GM10248 (cell line): ENCODE measurements at regions not wholly inside any gene's neighbourhood (a gene's known extent, or its start where the extent isn't known, plus 50 kb on each side); places are given as distances from the start of the nearest gene placed in this dataset.

ENCODE experiments used
- CTCF ChIA-PET: fragments of 300-600 bp; sonication (Branson Sonifier 250); formaldehyde crosslinking; extraction: SDS; loops from one replicate; lab custom pipeline; 2021; ENCODE audit warnings: antibody characterized with exemption; lab: Yijun Ruan, JAX
- POLR2A ChIA-PET: fragments of 350-650 bp; sonication (Branson Sonifier 250); formaldehyde crosslinking; extraction: SDS; loops from one replicate; lab custom pipeline; 2020; ENCODE audit warnings: antibody characterized with exemption; lab: Yijun Ruan, JAX
- DNase-seq: peaks from one replicate; pipeline ENCODE4 v3.0.0; 2012; ENCODE audit errors: extremely low spot score
- TF ChIP-seq, protein P1 (sequence below): IDR thresholded peaks from 2 replicates; pipeline ENCODE4 v1.5.1; 2012; ENCODE audit warnings: mild to moderate bottlenecking, low read depth; ENCODE audit errors: extremely low read depth, missing control alignments, control extremely low read depth

DNA sequence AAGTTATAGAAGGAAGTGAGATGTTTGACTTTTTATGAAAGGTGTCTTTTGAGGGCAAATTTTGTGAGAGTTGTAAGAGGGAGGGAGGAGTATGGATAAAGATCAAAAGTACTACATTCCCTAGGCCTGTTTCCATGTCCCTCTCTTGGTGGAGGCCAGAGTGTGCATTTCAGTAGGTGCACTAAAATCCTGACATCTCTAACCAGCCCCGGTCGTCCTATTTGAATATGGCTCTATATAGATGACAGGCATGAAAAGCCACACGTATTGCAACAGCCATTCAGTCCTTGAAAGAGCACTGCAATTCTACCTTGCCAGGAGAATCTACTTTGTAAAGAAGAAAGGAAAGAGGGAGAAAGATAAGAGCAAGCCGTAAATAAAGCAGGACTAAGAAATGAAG lies 510.1 kb downstream of the IRS2 start:
- no peak for DNase-seq
- ChIA-PET POLR2A (no interaction called here), CTCF (no interaction called here)
- TF ChIP-seq, protein P1, sequence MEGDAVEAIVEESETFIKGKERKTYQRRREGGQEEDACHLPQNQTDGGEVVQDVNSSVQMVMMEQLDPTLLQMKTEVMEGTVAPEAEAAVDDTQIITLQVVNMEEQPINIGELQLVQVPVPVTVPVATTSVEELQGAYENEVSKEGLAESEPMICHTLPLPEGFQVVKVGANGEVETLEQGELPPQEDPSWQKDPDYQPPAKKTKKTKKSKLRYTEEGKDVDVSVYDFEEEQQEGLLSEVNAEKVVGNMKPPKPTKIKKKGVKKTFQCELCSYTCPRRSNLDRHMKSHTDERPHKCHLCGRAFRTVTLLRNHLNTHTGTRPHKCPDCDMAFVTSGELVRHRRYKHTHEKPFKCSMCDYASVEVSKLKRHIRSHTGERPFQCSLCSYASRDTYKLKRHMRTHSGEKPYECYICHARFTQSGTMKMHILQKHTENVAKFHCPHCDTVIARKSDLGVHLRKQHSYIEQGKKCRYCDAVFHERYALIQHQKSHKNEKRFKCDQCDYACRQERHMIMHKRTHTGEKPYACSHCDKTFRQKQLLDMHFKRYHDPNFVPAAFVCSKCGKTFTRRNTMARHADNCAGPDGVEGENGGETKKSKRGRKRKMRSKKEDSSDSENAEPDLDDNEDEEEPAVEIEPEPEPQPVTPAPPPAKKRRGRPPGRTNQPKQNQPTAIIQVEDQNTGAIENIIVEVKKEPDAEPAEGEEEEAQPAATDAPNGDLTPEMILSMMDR = no peak

DNA sequence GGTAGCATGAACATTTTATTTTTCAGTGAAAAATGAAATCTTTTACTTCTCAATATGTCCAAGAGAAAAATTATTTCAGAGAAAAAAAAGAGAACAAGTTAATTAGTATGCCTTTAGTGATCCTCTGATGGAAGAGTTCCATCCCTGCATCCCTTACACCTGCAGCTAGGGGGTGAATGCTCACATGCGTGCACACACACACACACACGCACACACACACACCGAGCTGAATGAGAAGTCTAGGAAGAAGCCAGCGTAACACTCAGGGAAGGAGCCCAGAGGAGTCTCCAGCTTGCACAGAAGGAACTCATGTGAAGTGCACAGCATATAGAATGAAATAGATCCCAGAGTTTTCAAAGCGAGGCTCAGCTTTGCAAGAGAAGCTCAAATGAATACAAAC lies 510.5 kb downstream of the IRS2 start:
- DNase-seq = no peak
- ChIA-PET CTCF (no interaction called here), POLR2A (interaction anchor here (0.5 kb wide), 1 partner anchor 139 kb away, joined by 4 read pairs; no protein-coding TSS in a partner anchor)
- TF ChIP-seq, protein P1 = no peak

DNA sequence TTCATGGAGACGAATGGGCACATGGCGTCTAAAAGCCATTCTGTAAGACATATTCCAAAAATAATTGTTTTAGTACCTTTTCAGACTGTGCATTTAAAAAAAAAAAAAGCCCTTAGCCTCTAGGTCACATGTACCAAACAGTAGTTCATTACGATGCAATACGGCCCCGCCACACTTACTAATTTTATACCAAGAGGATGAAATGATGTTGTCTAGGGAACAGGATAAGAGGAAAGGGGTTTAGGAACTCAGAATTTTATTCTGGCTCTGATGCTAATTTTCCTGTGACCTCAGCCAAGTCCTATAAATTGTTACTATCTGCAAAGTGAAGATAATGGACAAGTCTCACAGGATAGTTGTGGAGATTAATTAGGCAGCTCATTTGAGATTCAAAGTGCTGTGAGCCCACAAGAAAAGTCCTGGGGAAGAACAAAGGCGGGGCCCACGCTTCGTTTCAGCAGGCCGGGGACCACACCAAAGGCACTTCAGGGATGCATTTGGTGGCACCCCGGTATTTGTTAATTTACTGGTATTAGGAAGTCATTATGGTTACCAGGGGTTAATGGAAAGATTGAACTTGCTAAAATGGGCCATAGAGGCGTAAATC lies 511.1 kb downstream of the IRS2 start:
- ChIA-PET POLR2A (interaction anchor here (0.5 kb wide), 1 partner anchor 139 kb away, joined by 4 read pairs; no protein-coding TSS in a partner anchor), CTCF (interaction anchor here (1.2 kb wide), 1 partner anchor 27 kb away, joined by 3 read pairs; no protein-coding TSS in a partner anchor)
- TF ChIP-seq, protein P1 = no peak
- DNase-seq = no peak

DNA sequence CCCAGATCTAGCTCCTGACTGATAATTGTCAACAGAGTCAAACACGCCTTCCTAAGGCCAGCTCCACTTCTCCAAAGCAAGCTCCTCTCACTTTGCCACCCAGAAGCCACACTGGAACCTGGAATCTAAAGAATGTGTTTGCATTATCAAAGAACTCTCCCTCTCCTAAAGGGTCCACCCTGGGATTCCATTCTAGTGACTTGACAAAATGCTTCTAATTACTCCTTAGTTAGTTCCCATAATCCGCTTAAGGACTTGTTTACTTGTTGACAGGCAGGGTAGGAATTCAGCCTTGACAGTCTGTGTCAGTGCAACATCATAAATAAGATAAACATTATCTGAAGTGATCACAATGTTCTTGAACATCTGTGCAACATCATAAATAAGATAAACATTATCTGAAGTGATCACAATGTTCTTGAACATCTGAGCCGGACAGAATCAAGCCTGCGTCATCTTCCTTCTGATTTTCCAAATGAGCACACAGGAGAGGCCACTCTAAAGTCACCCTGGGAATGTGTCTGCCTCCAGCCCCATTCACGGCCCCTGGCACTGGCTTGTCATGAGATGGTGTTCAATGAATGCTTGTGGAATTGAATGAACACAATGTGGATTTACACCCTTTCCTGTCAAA lies 512.1 kb downstream of the IRS2 start:
- POLR2A ChIA-PET = no interaction called here
- DNase-seq = no peak
- CTCF ChIA-PET = interaction anchor here (1.2 kb wide), 1 partner anchor 28 kb away, joined by 3 read pairs; no protein-coding TSS in a partner anchor
- TF ChIP-seq, protein P1 = no peak

DNA sequence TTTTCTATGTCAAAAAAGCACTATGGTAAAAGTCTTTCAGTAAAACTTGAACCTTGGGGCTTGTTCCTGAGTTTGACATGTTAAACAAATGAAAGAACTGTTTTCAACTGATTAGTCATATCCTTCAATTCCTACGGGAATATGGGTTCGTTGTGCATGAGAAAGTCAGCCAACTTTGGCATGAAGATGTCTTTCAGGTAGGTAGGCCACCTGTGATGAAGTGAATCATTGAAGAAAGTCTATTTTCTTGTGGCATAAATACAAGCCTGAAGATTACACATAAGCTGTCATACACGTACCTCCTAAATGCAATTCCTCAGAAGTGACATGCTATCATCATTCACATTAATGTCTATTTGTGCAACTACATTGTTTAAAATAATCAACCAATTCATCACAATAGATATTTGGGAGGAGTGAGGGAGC lies 513.0 kb downstream of the IRS2 start:
- POLR2A ChIA-PET = no interaction called here
- CTCF ChIA-PET = interaction anchor here (0.7 to 1.0 kb wide), 2 partner anchors 23 to 28 kb away, joined by 3 read pairs; no protein-coding TSS in a partner anchor
- TF ChIP-seq, protein P1 = no peak
- no peak for DNase-seq

DNA sequence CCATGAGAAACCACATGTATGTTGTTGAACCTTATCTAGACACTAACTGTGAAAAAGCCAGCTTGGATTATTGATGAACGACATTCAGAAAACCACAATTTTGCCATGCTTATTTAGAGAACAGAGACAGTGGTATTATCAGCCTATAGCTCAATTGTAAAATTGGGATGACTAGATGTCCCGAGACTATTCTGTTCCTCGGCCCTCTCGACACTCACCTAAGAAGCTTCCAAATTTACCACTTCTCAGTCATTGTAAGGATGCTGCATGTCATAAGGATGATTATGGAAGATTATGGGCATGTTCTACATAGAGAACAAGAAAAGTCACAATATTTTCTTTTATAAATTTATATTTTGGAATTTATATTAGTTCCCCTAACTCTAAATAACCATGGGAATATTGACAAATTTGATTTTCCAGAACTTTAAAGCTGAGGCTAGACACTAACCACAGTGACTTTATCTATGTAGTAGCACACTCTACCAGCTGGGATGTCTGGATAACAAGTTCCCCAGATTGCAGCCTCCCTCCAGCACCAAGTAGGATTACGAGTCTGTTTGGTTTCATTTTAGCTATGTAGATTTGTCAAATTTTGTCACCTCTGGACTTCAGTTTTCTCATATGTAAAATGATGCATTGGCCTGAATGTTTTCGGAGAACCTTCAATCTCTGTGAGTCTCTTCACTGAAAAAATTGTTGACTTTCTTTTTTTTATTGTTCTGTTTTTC lies 513.6 kb downstream of the IRS2 start:
- TF ChIP-seq, protein P1 = no peak
- POLR2A ChIA-PET = no interaction called here

More for the DNA sequence above, 513.6 kb downstream of the IRS2 start:
- no peak for DNase-seq
- CTCF ChIA-PET = interaction anchor here (0.7 to 1.0 kb wide), 2 partner anchors 23 to 29 kb away, joined by 3 read pairs; no protein-coding TSS in a partner anchor
